NT2/D1 (cell line): ENCODE measurements at regions not wholly inside any gene's neighbourhood (a gene's known extent, or its start where the extent isn't known, plus 50 kb on each side); places are given as distances from the start of the nearest gene placed in this dataset.

ENCODE experiments used
- YY1 ChIP-seq: IDR thresholded peaks from 2 replicates; pipeline ENCODE4 v1.6.1; 2011; ENCODE audit not compliant: insufficient read length, insufficient read depth
- ZNF274 ChIP-seq: IDR thresholded peaks from 2 replicates; pipeline ENCODE4 v1.6.1; 2011; ENCODE audit warnings: mild to moderate bottlenecking, low read depth, low read length

DNA sequence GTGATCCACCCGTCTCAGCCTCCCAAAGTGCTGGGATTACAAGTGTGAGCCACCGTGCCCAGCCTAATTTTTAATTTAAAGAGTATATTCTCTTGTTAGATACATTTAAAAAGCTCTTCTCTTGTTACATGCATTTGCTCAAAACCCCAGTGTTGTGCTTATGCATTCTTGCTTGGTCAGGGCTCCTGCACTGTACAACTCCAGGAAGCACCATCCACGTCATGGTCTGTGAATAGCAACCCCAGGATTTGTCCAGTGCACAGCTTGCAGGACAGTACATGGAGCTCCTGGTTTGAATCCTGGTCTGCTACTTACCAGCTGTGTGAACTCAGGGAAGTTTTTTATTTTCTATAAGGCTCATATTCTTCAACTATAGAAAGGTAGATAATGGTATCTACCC is 80.8 kb downstream of the MDH1 start:
- TF ChIP-seq YY1 (no peak), ZNF274 (no peak)
